CD8-positive, alpha-beta memory T cell (primary cell): ENCODE measurements at regions not wholly inside any gene's neighbourhood (a gene's known extent, or its start where the extent isn't known, plus 50 kb on each side); places are given as distances from the start of the nearest gene placed in this dataset.

Experiments used
- CTCF ChIA-PET: fragments of 350-600 bp; sonication (Branson Sonifier 250); formaldehyde crosslinking; loops from one replicate; lab custom pipeline; 2021; ENCODE audit warnings: antibody characterized with exemption; lab: Charles Lee
- POLR2A ChIA-PET: fragments of 350-600 bp; sonication (Branson Sonifier 250); formaldehyde crosslinking; loops from one replicate; lab custom pipeline; 2021; ENCODE audit warnings: antibody characterized with exemption; lab: Charles Lee
- DNase-seq, 5 donors: peaks; one replicate each; pipeline versions ENCODE4 v3.0.0 to v3.0.0-alpha.2; 2020 to 2022; ENCODE audit warnings: mixed read lengths in 1 of 5
- H3K27ac ChIP-seq: one replicate; pipeline ENCODE4 v1.7.0; 2013; ENCODE audit warnings: low read depth, mild to moderate bottlenecking, low read length, moderate library complexity
- H3K27me3 ChIP-seq: 2 replicates; pipeline ENCODE4 v1.7.0; 2013; ENCODE audit warnings: low read length, mild to moderate bottlenecking; ENCODE audit not compliant: insufficient read depth, poor library complexity, severe bottlenecking
- H3K36me3 ChIP-seq: 2 replicates; pipeline ENCODE4 v1.7.0; 2013; ENCODE audit warnings: mild to moderate bottlenecking, low read length, moderate library complexity; ENCODE audit not compliant: insufficient read depth
- H3K4me1 ChIP-seq: 2 replicates; pipeline ENCODE4 v1.7.0; 2013; ENCODE audit warnings: mild to moderate bottlenecking, low read length, moderate library complexity; ENCODE audit not compliant: insufficient read depth
- H3K4me3 ChIP-seq: 2 replicates; pipeline ENCODE4 v1.7.0; 2013; ENCODE audit warnings: mild to moderate bottlenecking, low read length
- H3K9me3 ChIP-seq: 2 replicates; pipeline ENCODE4 v1.7.0; 2013; ENCODE audit warnings: mild to moderate bottlenecking, low read length
- H3K27ac Mint-ChIP-seq, 8 donors: one replicate each; pipeline ENCODE4 v1.8.0; 2020 to 2021; ENCODE audit warnings: mixed read lengths in 8 of 8, mild to moderate bottlenecking in 6 of 8, inconsistent platforms in 3 of 8, moderate library complexity in 3 of 8
- H3K27me3 Mint-ChIP-seq, 2 donors: one replicate each; pipeline ENCODE4 v1.8.0; 2020 to 2021; ENCODE audit warnings: mixed read lengths in 2 of 2, mild to moderate bottlenecking in 1 of 2, moderate library complexity in 1 of 2
- H3K36me3 Mint-ChIP-seq, 3 donors: one replicate each; pipeline ENCODE4 v1.8.0; 2020 to 2021; ENCODE audit warnings: mixed read lengths in 3 of 3, inconsistent platforms in 1 of 3, mild to moderate bottlenecking in 1 of 3
- H3K4me1 Mint-ChIP-seq, 3 donors: one replicate each; pipeline ENCODE4 v1.8.0; 2020 to 2021; ENCODE audit warnings: mixed read lengths in 3 of 3, inconsistent platforms in 1 of 3, mild to moderate bottlenecking in 1 of 3
- H3K4me3 Mint-ChIP-seq, 7 donors: one replicate each; pipeline ENCODE4 v1.8.0; 2020 to 2021; ENCODE audit warnings: mixed read lengths in 7 of 7, mild to moderate bottlenecking in 6 of 7, moderate library complexity in 4 of 7, inconsistent platforms in 2 of 7
- H3K9me3 Mint-ChIP-seq, 5 donors: one replicate each; pipeline ENCODE4 v1.8.0; 2020 to 2022; ENCODE audit warnings: mixed read lengths in 5 of 5, mild to moderate bottlenecking in 3 of 5, moderate library complexity in 2 of 5, inconsistent platforms in 1 of 5

- DNase-seq: no peak
- H3K4me1 Mint-ChIP-seq: no peaks in the 10 kb centered on the region
- H3K9me3 Mint-ChIP-seq: peaks cover 0 to 8% (median 1%) of the 10 kb centered on the region in 5 donors
- ChIA-PET POLR2A (no interaction called here), CTCF (no interaction called here)
- H3K4me3 Mint-ChIP-seq: no peak overlapping the region
- no peaks in the 10 kb centered on the region for H3K9me3 ChIP-seq
- H3K36me3 ChIP-seq: no peaks in the 10 kb centered on the region
- peaks cover 13 to 24% of the 10 kb centered on the region in 2 donors for H3K27me3 Mint-ChIP-seq
- no peak overlapping the region for H3K27ac ChIP-seq
- H3K27me3 ChIP-seq: no peaks in the 10 kb centered on the region
- H3K27ac Mint-ChIP-seq: no peak overlapping the region
- H3K4me1 ChIP-seq: no peaks in the 10 kb centered on the region
- H3K4me3 ChIP-seq: no peak overlapping the region
- no peaks in the 10 kb centered on the region for H3K36me3 Mint-ChIP-seq
Measured at GRCh38 chr2:173681881-173682650, 283.1 kb downstream of the SP3 start.

- Histone ChIP-seq H3K27ac (no peak overlapping the region), H3K27me3 (no peaks in the 10 kb centered on the region), H3K9me3 (no peaks in the 10 kb centered on the region), H3K36me3 (no peaks in the 10 kb centered on the region), H3K4me3 (no peak overlapping the region), H3K4me1 (no peaks in the 10 kb centered on the region)
- ChIA-PET CTCF (no interaction called here), POLR2A (no interaction called here)
- no peaks in the 10 kb centered on the region for H3K4me1 Mint-ChIP-seq
- H3K36me3 Mint-ChIP-seq: no peaks in the 10 kb centered on the region
- H3K27me3 Mint-ChIP-seq: peaks cover 11 to 29% of the 10 kb centered on the region in 2 donors
- peaks cover 0 to 8% (median 1%) of the 10 kb centered on the region in 5 donors for H3K9me3 Mint-ChIP-seq
- DNase-seq: no peak
- H3K4me3 Mint-ChIP-seq: peak overlapping the region in 1 of 7 donors; percentile 9
- no peak overlapping the region for H3K27ac Mint-ChIP-seq
Measured at GRCh38 chr2:173684896-173685459, 280.2 kb downstream of the SP3 start.

- H3K27me3 ChIP-seq: no peaks in the 10 kb centered on the region
- no peak overlapping the region for H3K4me3 Mint-ChIP-seq
- H3K4me1 ChIP-seq: no peaks in the 10 kb centered on the region
- H3K4me1 Mint-ChIP-seq: no peaks in the 10 kb centered on the region
- no peak overlapping the region for H3K27ac Mint-ChIP-seq
- no peak for DNase-seq
- CTCF ChIA-PET: no interaction called here
- no peak overlapping the region for H3K27ac ChIP-seq
- peaks cover 13 to 22% of the 10 kb centered on the region in 2 donors for H3K27me3 Mint-ChIP-seq
- POLR2A ChIA-PET: no interaction called here
- H3K36me3 ChIP-seq: no peaks in the 10 kb centered on the region
- no peaks in the 10 kb centered on the region for H3K36me3 Mint-ChIP-seq
- H3K4me3 ChIP-seq: no peak overlapping the region
- no peaks in the 10 kb centered on the region for H3K9me3 ChIP-seq
- peaks cover 0 to 2% (median 0%) of the 10 kb centered on the region in 5 donors for H3K9me3 Mint-ChIP-seq
Measured at GRCh38 chr2:173690349-173690748, 274.8 kb downstream of the SP3 start.

GRCh38 chr2:173692068-173692467 is 273.1 kb downstream of the SP3 start:
- Mint-ChIP-seq H3K9me3 (peaks cover 0 to 3% (median 0%) of the 10 kb centered on the region in 5 donors), H3K36me3 (no peaks in the 10 kb centered on the region), H3K27me3 (peaks cover 13 to 22% of the 10 kb centered on the region in 2 donors), H3K4me1 (no peaks in the 10 kb centered on the region), H3K4me3 (peak overlapping the region in 1 of 7 donors; percentile 12), H3K27ac (no peak overlapping the region)
- ChIA-PET CTCF (no interaction called here), POLR2A (no interaction called here)
- Histone ChIP-seq H3K27ac (no peak overlapping the region), H3K27me3 (no peaks in the 10 kb centered on the region), H3K4me3 (no peak overlapping the region), H3K36me3 (no peaks in the 10 kb centered on the region), H3K9me3 (no peaks in the 10 kb centered on the region), H3K4me1 (no peaks in the 10 kb centered on the region)
- no peak for DNase-seq

GRCh38 chr2:173693044-173693589 is 272.1 kb downstream of the SP3 start:
- Histone ChIP-seq H3K27ac (no peak overlapping the region), H3K4me1 (no peaks in the 10 kb centered on the region), H3K27me3 (no peaks in the 10 kb centered on the region), H3K9me3 (no peaks in the 10 kb centered on the region), H3K4me3 (no peak overlapping the region), H3K36me3 (no peaks in the 10 kb centered on the region)
- no peak for DNase-seq
- peaks cover 0 to 3% (median 0%) of the 10 kb centered on the region in 5 donors for H3K9me3 Mint-ChIP-seq
- H3K4me1 Mint-ChIP-seq: no peaks in the 10 kb centered on the region
- no peak overlapping the region for H3K4me3 Mint-ChIP-seq
- peaks cover 11 to 22% of the 10 kb centered on the region in 2 donors for H3K27me3 Mint-ChIP-seq
- H3K36me3 Mint-ChIP-seq: no peaks in the 10 kb centered on the region
- ChIA-PET CTCF (no interaction called here), POLR2A (no interaction called here)
- H3K27ac Mint-ChIP-seq: no peak overlapping the region

- ChIA-PET CTCF (no interaction called here), POLR2A (no interaction called here)
- Histone ChIP-seq H3K4me1 (no peaks in the 10 kb centered on the region), H3K27ac (no peak overlapping the region), H3K4me3 (no peak overlapping the region), H3K27me3 (no peaks in the 10 kb centered on the region), H3K36me3 (no peaks in the 10 kb centered on the region), H3K9me3 (no peaks in the 10 kb centered on the region)
- Mint-ChIP-seq H3K4me1 (no peaks in the 10 kb centered on the region), H3K27ac (no peak overlapping the region), H3K9me3 (peaks cover 0 to 3% (median 0%) of the 10 kb centered on the region in 5 donors), H3K36me3 (no peaks in the 10 kb centered on the region), H3K27me3 (peaks cover 8 to 9% of the 10 kb centered on the region in 2 donors), H3K4me3 (no peak overlapping the region)
- DNase-seq: no peak
Measured at GRCh38 chr2:173696274-173696673, 268.9 kb downstream of the SP3 start.

GRCh38 chr2:173697929-173698328 is 267.2 kb downstream of the SP3 start:
- Histone ChIP-seq H3K36me3 (no peaks in the 10 kb centered on the region), H3K4me1 (no peaks in the 10 kb centered on the region), H3K9me3 (no peaks in the 10 kb centered on the region), H3K27me3 (no peaks in the 10 kb centered on the region), H3K27ac (no peak overlapping the region), H3K4me3 (no peak overlapping the region)
- Mint-ChIP-seq H3K27me3 (peaks cover 3 to 4% of the 10 kb centered on the region in 2 donors), H3K4me1 (no peaks in the 10 kb centered on the region), H3K4me3 (no peak overlapping the region), H3K36me3 (no peaks in the 10 kb centered on the region), H3K27ac (no peak overlapping the region), H3K9me3 (peaks cover 0 to 3% (median 0%) of the 10 kb centered on the region in 5 donors)
- POLR2A ChIA-PET: no interaction called here
- CTCF ChIA-PET: no interaction called here
- no peak for DNase-seq

- Mint-ChIP-seq H3K4me1 (no peaks in the 10 kb centered on the region), H3K9me3 (peaks cover 0 to 2% (median 0%) of the 10 kb centered on the region in 5 donors), H3K4me3 (peak overlapping the region in 1 of 7 donors; percentile 19), H3K36me3 (no peaks in the 10 kb centered on the region), H3K27ac (no peak overlapping the region), H3K27me3 (peaks cover 7 to 26% of the 10 kb centered on the region in 2 donors)
- H3K36me3 ChIP-seq: no peaks in the 10 kb centered on the region
- H3K27me3 ChIP-seq: no peaks in the 10 kb centered on the region
- DNase-seq: no peak
- no peaks in the 10 kb centered on the region for H3K4me1 ChIP-seq
- H3K9me3 ChIP-seq: no peaks in the 10 kb centered on the region
- ChIA-PET CTCF (no interaction called here), POLR2A (no interaction called here)
- no peak overlapping the region for H3K4me3 ChIP-seq
- no peak overlapping the region for H3K27ac ChIP-seq
Measured at GRCh38 chr2:173705656-173706055, 259.5 kb downstream of the SP3 start.
